OCI-LY3 (cell line): ENCODE measurements at regions not wholly inside any gene's neighbourhood (a gene's known extent, or its start where the extent isn't known, plus 50 kb on each side); places are given as distances from the start of the nearest gene placed in this dataset.

Experiments
- H2AFZ ChIP-seq: fragments of 200-600, 300-600 bp; shearing (Covaris generic); 2 replicates; pipeline ENCODE4 v1.6.0; 2014; ENCODE audit warnings: antibody characterized with exemption, low read depth, low read length
- H3K27ac ChIP-seq: fragments of 200-600, 300-600 bp; sonication (generic); 2 replicates; pipeline ENCODE4 v1.5.1; 2014; ENCODE audit warnings: mild to moderate bottlenecking, low read length, moderate library complexity, mixed read lengths
- H3K27me3 ChIP-seq: fragments of 200-600, 300-600 bp; sonication (generic); 2 replicates; pipeline ENCODE4 v1.6.1; 2014; ENCODE audit warnings: low read depth, low read length, mixed read lengths
- H3K36me3 ChIP-seq: fragments of 200-600, 300-600 bp; sonication (generic); replicated peaks from 2 replicates; pipeline ENCODE3; 2014; ENCODE audit warnings: low read depth, low read length, mixed read lengths
- H3K4me1 ChIP-seq: fragments of 300-600, 200-600 bp; sonication (generic); 2 replicates; pipeline ENCODE4 v1.6.1; 2014; ENCODE audit warnings: low read length, mixed read lengths
- H3K4me2 ChIP-seq: fragments of 200-600, 300-600 bp; sonication (generic); 2 replicates; pipeline ENCODE4 v1.6.1; 2014; ENCODE audit warnings: low read length, mixed read lengths
- H3K4me3 ChIP-seq: fragments of 300-600, 200-600 bp; sonication (generic); 2 replicates; pipeline ENCODE4 v1.5.1; 2014; ENCODE audit warnings: antibody characterized with exemption, mild to moderate bottlenecking, low read length, moderate library complexity
- H3K79me2 ChIP-seq: fragments of 300-600, 200-600 bp; shearing (Covaris generic); 2 replicates; pipeline ENCODE4 v1.6.1; 2014; ENCODE audit warnings: mild to moderate bottlenecking, low read length, mixed read lengths
- H3K9ac ChIP-seq: fragments of 300-600, 200-600 bp; shearing (Covaris generic); 2 replicates; pipeline ENCODE4 v1.6.0; 2014; ENCODE audit warnings: mild to moderate bottlenecking, low read length, moderate library complexity
- H3K9me3 ChIP-seq: fragments of 200-600, 300-600 bp; shearing (Covaris generic); 2 replicates; pipeline ENCODE4 v1.6.1; 2014; ENCODE audit warnings: low read length, mixed read lengths; ENCODE audit not compliant: insufficient read depth
- H4K20me1 ChIP-seq: fragments of 200-600, 300-600 bp; sonication (generic); 2 replicates; pipeline ENCODE4 v1.6.1; 2016; ENCODE audit warnings: low read length, mixed read lengths; ENCODE audit not compliant: insufficient read depth
- CTCF ChIP-seq: fragments of 200-600, 300-600 bp; sonication (generic); IDR thresholded peaks from 2 replicates; pipeline ENCODE4 v1.5.1; 2014; ENCODE audit warnings: antibody characterized with exemption, low read length, low read depth
- EZH2phosphoT487 ChIP-seq: fragments of 200-600 bp; shearing (Covaris generic); IDR thresholded peaks from 2 replicates; pipeline ENCODE4 v1.6.1; 2018; ENCODE audit warnings: antibody characterized with exemption, mixed run types, low read depth

GRCh38 chr2:19800796-19801195 is 101.0 kb downstream of the TTC32 start:
- no peaks in the 10 kb centered on the region for H4K20me1 ChIP-seq
- no peaks in the 10 kb centered on the region for H3K27me3 ChIP-seq
- no peaks in the 10 kb centered on the region for H3K36me3 ChIP-seq
- no peak overlapping the region for H3K4me2 ChIP-seq
- H3K4me1 ChIP-seq, result no peaks in the 10 kb centered on the region
- no peak overlapping the region for H2AFZ ChIP-seq
- no peak for TF ChIP-seq CTCF
- no peak for TF ChIP-seq EZH2phosphoT487
- H3K9me3 ChIP-seq, result no peaks in the 10 kb centered on the region
- no peak overlapping the region for H3K9ac ChIP-seq
- H3K27ac ChIP-seq, result no peak overlapping the region
- H3K79me2 ChIP-seq, result no peaks in the 10 kb centered on the region
- H3K4me3 ChIP-seq, result no peak overlapping the region

- Histone ChIP-seq H2AFZ (no peak overlapping the region), H3K4me1 (no peaks in the 10 kb centered on the region), H3K9ac (no peak overlapping the region), H3K4me2 (no peak overlapping the region), H3K79me2 (no peaks in the 10 kb centered on the region), H3K4me3 (no peak overlapping the region), H4K20me1 (no peaks in the 10 kb centered on the region), H3K27ac (no peak overlapping the region), H3K36me3 (no peaks in the 10 kb centered on the region), H3K27me3 (0 out of 2 replicates have a peak, but pooled peaks cover 2% of the 10 kb centered on the region), H3K9me3 (no peaks in the 10 kb centered on the region)
- TF ChIP-seq EZH2phosphoT487, result no peak
These were observed 101.7 kb downstream of the TTC32 start for GRCh38 chr2:19799881-19800780.

- no peak overlapping the region for H3K4me3 ChIP-seq
- no peaks in the 10 kb centered on the region for H4K20me1 ChIP-seq
- H3K4me2 ChIP-seq, result no peak overlapping the region
- H3K27me3 ChIP-seq, result 0 out of 2 replicates have a peak, but pooled peaks cover 3% of the 10 kb centered on the region
- no peaks in the 10 kb centered on the region for H3K9me3 ChIP-seq
- no peaks in the 10 kb centered on the region for H3K79me2 ChIP-seq
- no peaks in the 10 kb centered on the region for H3K4me1 ChIP-seq
- H2AFZ ChIP-seq, result no peak overlapping the region
- no peaks in the 10 kb centered on the region for H3K36me3 ChIP-seq
- no peak overlapping the region for H3K9ac ChIP-seq
- H3K27ac ChIP-seq, result no peak overlapping the region
- no peak for TF ChIP-seq CTCF
- no peak for TF ChIP-seq EZH2phosphoT487
These were observed 103.9 kb downstream of the TTC32 start for GRCh38 chr2:19797871-19798270.

- Histone ChIP-seq H4K20me1 (no peaks in the 10 kb centered on the region), H3K79me2 (no peaks in the 10 kb centered on the region), H3K9me3 (no peaks in the 10 kb centered on the region), H3K36me3 (no peaks in the 10 kb centered on the region), H2AFZ (no peak overlapping the region), H3K9ac (no peak overlapping the region), H3K27me3 (0 out of 2 replicates have a peak, but pooled peaks cover 3% of the 10 kb centered on the region), H3K4me2 (no peak overlapping the region), H3K4me1 (no peaks in the 10 kb centered on the region), H3K4me3 (no peak overlapping the region), H3K27ac (no peak overlapping the region)
- TF ChIP-seq CTCF, result no peak
- TF ChIP-seq EZH2phosphoT487, result no peak
These were observed 104.5 kb downstream of the TTC32 start for GRCh38 chr2:19797243-19797810.
